GM18499 (cell line): ENCODE measurements at regions not wholly inside any gene's neighbourhood (a gene's known extent, or its start where the extent isn't known, plus 50 kb on each side); places are given as distances from the start of the nearest gene placed in this dataset.

Source experiments
- ATAC-seq: cut with Tn5 transposase; IDR thresholded peaks from one replicate; pipeline ENCODE4 v1.9.1; 2021; ENCODE audit warnings: moderate number of reproducible peaks; ENCODE audit not compliant: insufficient read depth, unreplicated experiment

DNA sequence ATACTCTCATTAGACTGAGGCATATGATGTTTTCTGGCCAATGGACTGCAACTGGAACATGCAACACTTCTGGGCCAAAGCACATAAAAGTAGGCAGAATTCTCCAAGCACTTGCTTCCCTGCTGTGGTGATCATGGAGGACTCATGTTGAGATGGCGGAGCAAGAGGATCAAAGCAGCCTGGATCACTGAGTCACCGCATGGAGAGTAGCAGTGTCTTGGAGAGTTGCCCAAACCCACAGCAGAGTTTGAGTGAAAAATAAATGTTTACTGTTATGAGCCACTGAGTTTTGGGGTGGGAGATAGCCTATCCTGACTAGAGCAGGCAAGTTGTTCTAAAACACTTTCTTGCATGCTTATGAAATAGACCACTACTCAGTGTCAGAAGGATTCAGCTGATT, 359.5 kb downstream of the ZNF521 start:
- no peak for ATAC-seq

GRCh38 chr18:24993628-24994027, 358.3 kb downstream of the ZNF521 start:
- no peak for ATAC-seq

GRCh38 chr18:24995056-24995455, 356.9 kb downstream of the ZNF521 start:
- no peak for ATAC-seq

DNA sequence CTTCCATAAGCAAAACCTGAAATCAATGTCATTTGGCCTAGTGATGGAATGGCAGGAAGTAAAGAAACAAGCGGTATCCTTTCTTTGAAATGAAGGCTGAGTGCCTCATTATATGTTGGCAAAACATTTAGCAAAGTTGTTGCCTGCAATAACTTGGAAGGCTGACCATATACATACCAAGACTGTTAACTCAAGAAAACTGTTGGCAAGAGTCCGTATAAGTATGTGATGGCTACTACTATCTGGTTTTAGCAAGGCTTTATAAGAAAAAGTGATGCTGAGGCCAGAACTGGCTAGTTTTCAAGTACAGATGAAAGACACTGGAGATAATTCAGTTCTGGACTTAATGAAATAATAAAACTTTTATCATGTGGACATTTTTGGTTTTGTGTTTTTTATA, 356.2 kb downstream of the ZNF521 start:
- ATAC-seq = no peak

- no peak for ATAC-seq
Observed at GRCh38 chr18:24999650-25000267, 352.2 kb downstream of the ZNF521 start.

- ATAC-seq = no peak
Observed at GRCh38 chr18:25001803-25002202, 350.2 kb downstream of the ZNF521 start.

GRCh38 chr18:25005541-25006403, 346.2 kb downstream of the ZNF521 start:
- ATAC-seq = no peak

DNA sequence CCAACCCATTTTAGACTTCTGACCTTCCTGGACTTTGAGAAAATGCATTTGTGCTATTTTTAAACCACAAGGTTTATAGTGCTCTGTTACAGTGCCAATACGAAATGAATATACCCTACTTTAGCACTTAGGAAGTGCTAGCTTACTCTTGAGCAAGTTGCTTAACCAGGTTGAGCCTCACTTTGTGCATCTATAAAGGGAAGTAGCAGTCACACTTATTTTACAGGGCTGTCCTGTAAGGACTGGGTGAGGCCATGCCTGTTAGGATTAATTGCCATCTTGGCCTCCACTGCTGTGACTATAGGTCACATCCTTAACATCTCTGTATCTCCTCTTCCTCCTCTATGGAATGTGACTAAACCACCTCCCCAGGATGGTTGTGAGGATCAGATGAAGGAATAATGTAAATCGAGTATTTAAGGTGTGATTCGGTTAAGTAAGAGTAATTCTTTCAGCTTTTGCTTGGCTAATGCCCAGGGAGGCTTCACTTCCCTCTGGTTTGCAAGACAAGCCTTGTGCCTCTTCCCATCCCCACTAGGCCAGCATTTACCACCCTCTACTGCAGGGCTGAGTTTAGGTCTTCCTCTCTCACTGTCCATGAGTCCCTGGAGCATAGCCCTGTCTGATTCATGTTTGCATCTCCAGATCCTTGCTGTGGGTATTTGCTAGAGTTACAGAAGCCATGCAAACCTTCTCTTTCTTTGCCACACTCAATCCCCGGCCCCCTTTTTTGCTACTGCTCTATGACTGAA, 341.2 kb downstream of the ZNF521 start:
- ATAC-seq = no peak
